Stomach (tissue), 4 donors: ENCODE measurements at regions not wholly inside any gene's neighbourhood (a gene's known extent, or its start where the extent isn't known, plus 50 kb on each side); places are given as distances from the start of the nearest gene placed in this dataset.

Experiments
- EP300 ChIP-seq: sonication (generic); formaldehyde crosslinking; IDR thresholded peaks from one replicate; pipeline ENCODE4 v1.6.1; 2017; ENCODE audit warnings: antibody characterized with exemption
- POLR2A ChIP-seq, 4 donors: fragments of 450-650 bp; IDR thresholded peaks; one replicate each; pipeline ENCODE4 v1.6.1; 2016; ENCODE audit warnings: antibody characterized with exemption in 4 of 4, control low read depth in 2 of 4, mild to moderate bottlenecking in 1 of 4, moderate library complexity in 1 of 4
- POLR2AphosphoS5 ChIP-seq, 3 donors: sonication (generic); formaldehyde crosslinking; IDR thresholded peaks; one replicate each; pipeline ENCODE4 v1.6.1; 2016; ENCODE audit warnings: antibody characterized with exemption in 3 of 3
- TF ChIP-seq, protein P1 (sequence below), 7 experiments: fragments of 450-650 bp in 4 of 7; fragments of 200-600 bp in 3 of 7; sonication (generic) in 3 of 7; IDR thresholded peaks; one replicate each; pipeline ENCODE4 v1.5.1; 2016 to 2019; ENCODE audit warnings: antibody characterized with exemption in 7 of 7, control low read depth in 2 of 7, mild to moderate bottlenecking in 1 of 7

DNA sequence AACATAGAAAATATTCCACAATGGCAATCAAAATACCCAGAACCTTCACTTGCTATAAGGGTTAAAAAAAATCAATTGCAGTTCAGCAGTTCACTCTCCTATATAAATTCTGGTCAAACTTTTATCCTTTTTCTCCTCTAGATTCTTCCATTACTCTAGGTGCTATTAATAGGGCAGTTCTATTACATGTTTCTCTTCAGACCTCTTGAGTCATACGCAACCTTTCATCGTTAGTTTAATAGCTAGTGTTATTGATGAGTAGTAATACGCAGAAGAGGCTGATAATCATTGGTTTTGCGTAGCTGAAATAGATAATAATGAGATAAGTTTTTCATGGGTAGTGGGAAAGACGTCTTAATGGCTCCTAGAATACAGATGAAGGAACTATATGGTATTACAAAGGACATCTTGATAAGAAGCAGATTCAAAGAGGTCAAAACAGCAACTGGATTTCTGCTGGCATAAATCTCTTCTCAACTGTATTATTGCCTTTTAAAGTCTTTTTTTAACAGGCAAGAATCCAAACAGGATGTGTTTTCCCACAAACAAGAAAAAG lies 118.3 kb upstream of the STARD13 start:
- TF ChIP-seq EP300, result no peak
- no peak for TF ChIP-seq POLR2A (IDR thresholded peaks at IDR 0.05)
- no peak for TF ChIP-seq POLR2AphosphoS5 (IDR thresholded peaks at IDR 0.05)
- TF ChIP-seq, protein P1, sequence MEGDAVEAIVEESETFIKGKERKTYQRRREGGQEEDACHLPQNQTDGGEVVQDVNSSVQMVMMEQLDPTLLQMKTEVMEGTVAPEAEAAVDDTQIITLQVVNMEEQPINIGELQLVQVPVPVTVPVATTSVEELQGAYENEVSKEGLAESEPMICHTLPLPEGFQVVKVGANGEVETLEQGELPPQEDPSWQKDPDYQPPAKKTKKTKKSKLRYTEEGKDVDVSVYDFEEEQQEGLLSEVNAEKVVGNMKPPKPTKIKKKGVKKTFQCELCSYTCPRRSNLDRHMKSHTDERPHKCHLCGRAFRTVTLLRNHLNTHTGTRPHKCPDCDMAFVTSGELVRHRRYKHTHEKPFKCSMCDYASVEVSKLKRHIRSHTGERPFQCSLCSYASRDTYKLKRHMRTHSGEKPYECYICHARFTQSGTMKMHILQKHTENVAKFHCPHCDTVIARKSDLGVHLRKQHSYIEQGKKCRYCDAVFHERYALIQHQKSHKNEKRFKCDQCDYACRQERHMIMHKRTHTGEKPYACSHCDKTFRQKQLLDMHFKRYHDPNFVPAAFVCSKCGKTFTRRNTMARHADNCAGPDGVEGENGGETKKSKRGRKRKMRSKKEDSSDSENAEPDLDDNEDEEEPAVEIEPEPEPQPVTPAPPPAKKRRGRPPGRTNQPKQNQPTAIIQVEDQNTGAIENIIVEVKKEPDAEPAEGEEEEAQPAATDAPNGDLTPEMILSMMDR (IDR thresholded peaks at IDR 0.05), result no peak
